ENCODE measurements at regions not wholly inside any gene's neighbourhood (a gene's known extent, or its start where the extent isn't known, plus 50 kb on each side); places are given as distances from the start of the nearest gene placed in this dataset.

GRCh38 chr17:71067669-71068407, 898.5 kb downstream of the KCNJ2 start (continued):
- TF ChIP-seq ZNF462 (CRISPR knock-in tag; IDR thresholded peaks at IDR 0.05) (no peak), ZNF114 (CRISPR knock-in tag; IDR thresholded peaks at IDR 0.05) (no peak), JUNB (IDR thresholded peaks at IDR 0.05; ENCODE audit: unreplicated experiment) (no peak), STAT1 (IDR thresholded peaks at IDR 0.05; ENCODE audit: unreplicated experiment) (no peak)

GRCh38 chr17:71068408-71068750, 899.0 kb downstream of the KCNJ2 start:
- Mint-ChIP-seq H3K4me1 (peaks cover 8% of the 10 kb centered on the region), H3K4me3 (no peak overlapping the region), H3K36me3 (ENCODE audit: low read depth) (no peaks in the 10 kb centered on the region), H3K27ac (no peak overlapping the region), H3K27me3 (ENCODE audit: insufficient read depth, low read depth, poor library complexity) (no peaks in the 10 kb centered on the region), H3K9me3 (no peaks in the 10 kb centered on the region)
- Histone ChIP-seq H3K27me3 (ENCODE audit: insufficient read depth) (no peaks in the 10 kb centered on the region), H2AFZ (no peak overlapping the region), H3K4me3 (no peak overlapping the region), H4K20me1 (replicated peaks; ENCODE audit: insufficient read depth) (no peaks in the 10 kb centered on the region), H3K9me2 (ENCODE audit: insufficient read depth) (no peaks in the 10 kb centered on the region), H3K4me1 (ENCODE audit: insufficient read depth) (no peaks in the 10 kb centered on the region), H3K4me2 (no peak overlapping the region), H3K27ac (ENCODE audit: low read depth) (no peak overlapping the region), H3F3A (replicated peaks; ENCODE audit: low read depth) (no peaks in the 10 kb centered on the region), H3K79me2 (replicated peaks; ENCODE audit: insufficient read depth) (no peaks in the 10 kb centered on the region), H3K36me3 (ENCODE audit: insufficient read depth) (no peaks in the 10 kb centered on the region)
- DNase-seq (ENCODE audit: low spot score) (no peak), ATAC-seq (no peak)
- TF ChIP-seq CTCF (conservative IDR thresholded peaks at IDR 0.05; ENCODE audit: low read depth in 2 of 2) (no peak), REST (IDR thresholded peaks at IDR 0.05; ENCODE audit: unreplicated experiment) (no peak), ZNF114 (CRISPR knock-in tag; IDR thresholded peaks at IDR 0.05) (no peak), CREB1 (CRISPR knock-in tag; IDR thresholded peaks at IDR 0.05; ENCODE audit: low read depth) (no peak), EZH2phosphoT487 (IDR thresholded peaks at IDR 0.05; ENCODE audit: unreplicated experiment) (no peak)

Measured in GM23338 (cell line).